Testis (tissue), 2 donors: ENCODE measurements at regions not wholly inside any gene's neighbourhood (a gene's known extent, or its start where the extent isn't known, plus 50 kb on each side); places are given as distances from the start of the nearest gene placed in this dataset.

Source experiments
- DNase-seq: peaks from one replicate; pipeline ENCODE4 v3.0.0-alpha.2; 2019
- H3K27ac ChIP-seq, 2 donors: fragments of 200-600 bp; sonication (generic); one replicate each; pipeline ENCODE4 v1.5.1; 2019
- H3K27me3 ChIP-seq: fragments of 200-600 bp; sonication (generic); one replicate; pipeline ENCODE4 v1.5.1; 2019
- H3K36me3 ChIP-seq: fragments of 200-600 bp; sonication (generic); one replicate; pipeline ENCODE4 v1.5.1; 2017; ENCODE audit warnings: low read depth; ENCODE audit errors: missing control alignments
- H3K4me1 ChIP-seq: fragments of 200-600 bp; sonication (generic); one replicate; pipeline ENCODE4 v1.5.1; 2019
- H3K4me3 ChIP-seq, 2 donors: fragments of 200-600 bp; sonication (generic); one replicate each; pipeline ENCODE4 v1.5.1; 2017 to 2019
- H3K9me3 ChIP-seq: fragments of 200-600 bp; sonication (generic); one replicate; pipeline ENCODE4 v1.5.1; 2017
- CTCF ChIP-seq, 3 experiments: fragments of 450-650 bp in 2 of 3; fragments of 200-600 bp in 1 of 3; sonication (generic) in 1 of 3; IDR thresholded peaks; one replicate each; pipeline ENCODE4 v1.5.1; 2016 to 2019; ENCODE audit warnings: antibody characterized with exemption in 3 of 3, mild to moderate bottlenecking in 2 of 3, moderate library complexity in 1 of 3
- POLR2A ChIP-seq: fragments of 450-650 bp; IDR thresholded peaks from one replicate; pipeline ENCODE4 v1.6.1; 2017; ENCODE audit warnings: antibody characterized with exemption, mild to moderate bottlenecking, moderate library complexity
- WGBS, 2 donors: methylation state at CpG; one replicate each; pipeline ENCODE4 v1.1.5; 2018; 5-methylcytosine and 5-hydroxymethylcytosine counted together
- intact Hi-C: fragments of 100-400 bp; cut with DNase I; formaldehyde crosslinking; loops from one replicate; pipeline ENCODE4 v1.15.1; 2023; ENCODE audit warnings: low total_unique reads

GRCh38 chr20:60527656-60528055, 569.4 kb downstream of the CDH26 start:
- Histone ChIP-seq H3K9me3 (no peaks in the 10 kb centered on the region), H3K27ac (no peak overlapping the region), H3K36me3 (no peaks in the 10 kb centered on the region), H3K4me3 (no peak overlapping the region), H3K27me3 (no peaks in the 10 kb centered on the region), H3K4me1 (no peaks in the 10 kb centered on the region)
- no peak for DNase-seq
- 75 to 87% methylated on average over 7 of the region's 7 CpGs for WGBS, 2 donors
- intact Hi-C loops, result no loop called here
- TF ChIP-seq CTCF (IDR thresholded peaks at IDR 0.05) (no peak), POLR2A (no peak)

GRCh38 chr20:60528141-60528540, 569.9 kb downstream of the CDH26 start:
- TF ChIP-seq POLR2A, result no peak
- no peak for TF ChIP-seq CTCF (IDR thresholded peaks at IDR 0.05)
- Histone ChIP-seq H3K4me1 (no peaks in the 10 kb centered on the region), H3K9me3 (no peaks in the 10 kb centered on the region), H3K4me3 (no peak overlapping the region), H3K36me3 (no peaks in the 10 kb centered on the region), H3K27me3 (no peaks in the 10 kb centered on the region), H3K27ac (no peak overlapping the region)
- no peak for DNase-seq
- WGBS, 2 donors, result 87 to 96% methylated on average over 5 of the region's 5 CpGs
- intact Hi-C loops, result no loop called here

GRCh38 chr20:60529149-60529548, 570.9 kb downstream of the CDH26 start:
- intact Hi-C loops, result no loop called here
- H3K9me3 ChIP-seq, result no peaks in the 10 kb centered on the region
- H3K36me3 ChIP-seq, result no peaks in the 10 kb centered on the region
- no peak overlapping the region for H3K4me3 ChIP-seq
- 84 to 92% methylated on average over 5 of the region's 5 CpGs for WGBS, 2 donors
- no peaks in the 10 kb centered on the region for H3K4me1 ChIP-seq
- no peaks in the 10 kb centered on the region for H3K27me3 ChIP-seq
- TF ChIP-seq CTCF (IDR thresholded peaks at IDR 0.05) (no peak), POLR2A (no peak)
- no peak for DNase-seq
- no peak overlapping the region for H3K27ac ChIP-seq

- intact Hi-C loops, result no loop called here
- Histone ChIP-seq H3K4me1 (no peaks in the 10 kb centered on the region), H3K27me3 (no peaks in the 10 kb centered on the region), H3K27ac (no peak overlapping the region), H3K4me3 (no peak overlapping the region), H3K36me3 (no peaks in the 10 kb centered on the region), H3K9me3 (no peaks in the 10 kb centered on the region)
- TF ChIP-seq POLR2A (no peak), CTCF (IDR thresholded peaks at IDR 0.05) (no peak)
- DNase-seq, result no peak
- 53 to 76% methylated on average over 3 of the region's 3 CpGs for WGBS, 2 donors
These were observed 577.0 kb downstream of the CDH26 start for GRCh38 chr20:60535211-60535610.

GRCh38 chr20:60540591-60540990, 582.4 kb downstream of the CDH26 start:
- Histone ChIP-seq H3K4me1 (no peaks in the 10 kb centered on the region), H3K36me3 (no peaks in the 10 kb centered on the region), H3K4me3 (no peak overlapping the region), H3K9me3 (no peaks in the 10 kb centered on the region), H3K27ac (no peak overlapping the region), H3K27me3 (no peaks in the 10 kb centered on the region)
- 80 to 90% methylated on average over 3 of the region's 3 CpGs for WGBS, 2 donors
- intact Hi-C loops, result no loop called here
- DNase-seq, result no peak
- TF ChIP-seq POLR2A (no peak), CTCF (IDR thresholded peaks at IDR 0.05) (no peak)
